IMR-90 (cell line): ENCODE measurements at regions not wholly inside any gene's neighbourhood (a gene's known extent, or its start where the extent isn't known, plus 50 kb on each side); places are given as distances from the start of the nearest gene placed in this dataset.

Source experiments
- ATAC-seq: fragments of 200-7000 bp; cut with Tn5 transposase; 2 replicates; pipeline ENCODE4 v1.9.1; 2020; ENCODE audit warnings: low read depth, mild to moderate bottlenecking, moderate library complexity
- BruUV-seq: library from RNA; stranded (reverse); fragments of 400-500 nt; replicated peaks from 2 replicates; lab custom pipeline; 2021; lab: Mats Ljungman, UMichigan
- CTCF ChIA-PET: fragments of 300-600 bp; formaldehyde crosslinking; extraction: SDS; loops from one replicate; lab custom pipeline; 2021; ENCODE audit warnings: antibody characterized with exemption; lab: Yijun Ruan, JAX
- POLR2A ChIA-PET: fragments of 300-600 bp; sonication (Branson Sonifier 250); formaldehyde crosslinking; loops from one replicate; lab custom pipeline; 2022; ENCODE audit warnings: antibody characterized with exemption; ENCODE audit not compliant: unreplicated experiment; lab: Charles Lee
- DNase-seq: peaks from one replicate; pipeline ENCODE4 v3.0.0; 2013
- H2AFZ ChIP-seq: replicated peaks from 2 replicates; pipeline ENCODE3; 2013; ENCODE audit warnings: low read length, mild to moderate bottlenecking; ENCODE audit not compliant: poor library complexity
- H2AK5ac ChIP-seq: 2 replicates; pipeline ENCODE4 v1.6.1; 2013; ENCODE audit warnings: low read depth, low read length, inconsistent platforms
- H2AK9ac ChIP-seq: replicated peaks from 2 replicates; pipeline ENCODE3; 2013; ENCODE audit warnings: mild to moderate bottlenecking, low read depth, low read length, moderate library complexity; ENCODE audit not compliant: poor library complexity
- H2BK120ac ChIP-seq: 2 replicates; pipeline ENCODE4 v1.6.1; 2013; ENCODE audit warnings: low read depth, low read length, inconsistent platforms
- H2BK15ac ChIP-seq: 3 replicates; pipeline ENCODE4 v1.6.1; 2013; ENCODE audit warnings: low read depth, low read length, inconsistent platforms
- H2BK20ac ChIP-seq: 2 replicates; pipeline ENCODE4 v1.6.1; 2013; ENCODE audit warnings: low read depth, mild to moderate bottlenecking, inconsistent platforms, low read length, moderate library complexity
- H2BK5ac ChIP-seq: 2 replicates; pipeline ENCODE4 v1.6.1; 2013; ENCODE audit warnings: mild to moderate bottlenecking, low read depth, low read length, inconsistent platforms; ENCODE audit not compliant: poor library complexity, severe bottlenecking
- H3K14ac ChIP-seq: replicated peaks from 2 replicates; pipeline ENCODE4 v1.6.1; 2013; ENCODE audit warnings: low read depth, low read length, inconsistent platforms
- H3K18ac ChIP-seq: 2 replicates; pipeline ENCODE4 v1.6.1; 2013; ENCODE audit warnings: low read depth, low read length, control low read depth
- H3K23ac ChIP-seq: 2 replicates; pipeline ENCODE4 v1.6.1; 2013; ENCODE audit warnings: low read depth, low read length, inconsistent platforms
- H3K27ac ChIP-seq: 2 replicates; pipeline ENCODE4 v1.5.1; 2013; ENCODE audit warnings: mild to moderate bottlenecking, control low read depth, low read length; ENCODE audit not compliant: insufficient read depth
- H3K27me3 ChIP-seq: 2 replicates; pipeline ENCODE4 v1.6.1; 2013; ENCODE audit warnings: low read length; ENCODE audit not compliant: control insufficient read depth, insufficient read depth
- H3K36me3 ChIP-seq: 2 replicates; pipeline ENCODE4 v1.6.1; 2013; ENCODE audit warnings: low read length, mixed read lengths; ENCODE audit not compliant: control insufficient read depth, insufficient read depth
- H3K4ac ChIP-seq: 2 replicates; pipeline ENCODE4 v1.6.1; 2013; ENCODE audit warnings: low read depth, low read length, inconsistent platforms
- H3K4me1 ChIP-seq: 2 replicates; pipeline ENCODE4 v1.6.1; 2013; ENCODE audit warnings: low read length, mixed read lengths; ENCODE audit not compliant: control insufficient read depth, insufficient read depth
- H3K4me2 ChIP-seq: 2 replicates; pipeline ENCODE4 v1.6.1; 2013; ENCODE audit warnings: low read depth, mild to moderate bottlenecking, control low read depth, low read length, moderate library complexity
- H3K4me3 ChIP-seq: 2 replicates; pipeline ENCODE4 v1.5.1; 2013; ENCODE audit warnings: low read depth, mild to moderate bottlenecking, control low read depth, low read length, moderate library complexity; ENCODE audit not compliant: insufficient read depth
- H3K56ac ChIP-seq: 2 replicates; pipeline ENCODE4 v1.6.1; 2013; ENCODE audit warnings: low read length, inconsistent platforms; ENCODE audit not compliant: insufficient read depth; ENCODE audit errors: extremely low read depth
- H3K79me1 ChIP-seq, 2 experiments: 2 replicates each; pipeline ENCODE4 v1.6.1; 2013; ENCODE audit warnings: low read length in 2 of 2, inconsistent platforms in 1 of 2, low read depth in 1 of 2
- H3K9ac ChIP-seq: 2 replicates; pipeline ENCODE4 v1.6.1; 2013; ENCODE audit warnings: low read depth, low read length, control low read depth
- H3K9me1 ChIP-seq: 2 replicates; pipeline ENCODE4 v1.6.1; 2013; ENCODE audit warnings: low read length, inconsistent platforms; ENCODE audit not compliant: insufficient read depth
- H3K9me3 ChIP-seq: 2 replicates; pipeline ENCODE4 v1.6.1; 2013; ENCODE audit warnings: low read length; ENCODE audit not compliant: control insufficient read depth, insufficient read depth
- H4K20me1 ChIP-seq: 2 replicates; pipeline ENCODE4 v1.6.1; 2013; ENCODE audit warnings: low read length, inconsistent platforms; ENCODE audit not compliant: insufficient read depth
- H4K5ac ChIP-seq: 2 replicates; pipeline ENCODE4 v1.6.1; 2013; ENCODE audit warnings: mild to moderate bottlenecking, low read depth, low read length, control low read depth
- H4K8ac ChIP-seq, 2 experiments: 2 replicates each; pipeline ENCODE4 v1.6.1; 2013; ENCODE audit warnings: low read depth in 2 of 2, low read length in 2 of 2, control low read depth in 1 of 2, inconsistent platforms in 1 of 2
- H4K91ac ChIP-seq: 2 replicates; pipeline ENCODE4 v1.6.1; 2013; ENCODE audit warnings: low read depth, low read length, inconsistent platforms; ENCODE audit not compliant: insufficient read depth
- BHLHE40 ChIP-seq: fragments of 150-350 bp; IDR thresholded peaks from 2 replicates; pipeline ENCODE4 v1.6.1; 2016; ENCODE audit warnings: mild to moderate bottlenecking, low read depth, low read length
- MAFK ChIP-seq: IDR thresholded peaks from 2 replicates; pipeline ENCODE4 v1.6.1; 2012; ENCODE audit warnings: low read depth, low read length, improper control_type of control experiment
- WGBS, 2 experiments: methylation state at CpG; one replicate each; pipeline versions ENCODE4 v1.1.5 to v1.1.7; 2013; ENCODE audit warnings: missing lambda C conversion rate in 2 of 2; ENCODE audit not compliant: insufficient read length in 1 of 2; ENCODE audit errors: extremely low coverage in 2 of 2; 5-methylcytosine and 5-hydroxymethylcytosine counted together
- dilution Hi-C: fragments of 300-500 bp; cut with HindIII; formaldehyde crosslinking; loops from one replicate; pipeline ENCODE4 v1.14.3; 2018; ENCODE audit warnings: low sequenced_read_pairs; ENCODE audit not compliant: unreplicated experiment
- in situ Hi-C: fragments of 300-500 bp; cut with MboI; formaldehyde crosslinking; loops from 3 replicates; pipeline ENCODE4 v1.14.3; 2019; ENCODE audit warnings: low sequenced_read_pairs, inconsistent platforms, mixed read lengths
- intact Hi-C: fragments of 100-400 bp; cut with micrococcal nuclease; formaldehyde crosslinking; loops from 2 replicates; pipeline ENCODE4 v1.10.0; 2022

DNA sequence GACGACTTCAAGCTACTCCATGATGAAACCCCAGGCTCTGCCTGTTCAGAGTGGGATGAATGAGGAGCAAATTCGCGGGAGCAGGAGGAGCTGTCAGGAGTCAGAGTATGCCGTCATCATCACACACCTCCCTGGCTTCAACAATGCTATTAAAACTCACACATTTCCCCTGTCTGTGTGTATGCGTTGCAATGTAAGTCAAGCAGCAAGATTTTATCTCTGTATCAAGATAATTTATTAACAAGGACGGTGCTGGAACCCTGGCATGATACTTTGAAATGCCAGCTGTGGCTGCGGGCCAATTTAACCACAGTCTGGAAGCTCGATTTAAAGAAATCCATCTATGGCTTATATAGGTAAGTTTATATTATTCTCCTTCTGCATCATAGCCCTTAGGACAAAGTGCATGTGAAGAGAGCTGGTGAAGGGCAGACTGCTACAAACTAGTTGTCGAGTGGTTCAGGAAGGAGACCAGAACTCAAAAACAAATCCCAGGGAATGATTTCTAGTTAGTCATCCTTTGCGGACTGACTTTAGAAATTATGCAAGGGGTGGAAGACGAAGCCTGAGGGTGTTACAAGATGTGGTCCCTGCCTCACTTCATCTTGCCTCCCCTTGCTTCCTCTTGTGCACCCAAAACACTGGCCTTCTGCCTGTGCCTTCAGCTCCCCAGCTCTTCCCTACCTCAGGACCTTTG is 486.5 kb downstream of the COG6 start:
- WGBS, 2 experiments = 83% methylated on average over 1 of the region's 11 CpGs; no CpG with 5 or more reads in 1 of the 2 experiments

More for the DNA sequence above, 486.5 kb downstream of the COG6 start:
- Histone ChIP-seq H2BK15ac (no peak overlapping the region), H2AK5ac (no peak overlapping the region), H3K79me1 (no peaks in the 10 kb centered on the region), H3K56ac (no peak overlapping the region), H3K18ac (no peak overlapping the region), H4K91ac (no peak overlapping the region), H3K4ac (no peak overlapping the region), H4K5ac (no peak overlapping the region), H3K4me2 (no peak overlapping the region), H4K20me1 (no peaks in the 10 kb centered on the region), H2BK5ac (no peak overlapping the region), H4K8ac (no peak overlapping the region), H3K14ac (no peak overlapping the region), H3K9me1 (no peaks in the 10 kb centered on the region), H2BK20ac (no peak overlapping the region), H2BK120ac (no peak overlapping the region), H3K27me3 (no peaks in the 10 kb centered on the region), H2AK9ac (no peak overlapping the region), H3K9ac (no peak overlapping the region), H3K23ac (no peak overlapping the region), H3K4me3 (no peak overlapping the region), H3K27ac (no peak overlapping the region), H3K9me3 (no peaks in the 10 kb centered on the region), H3K4me1 (no peaks in the 10 kb centered on the region), H3K36me3 (no peaks in the 10 kb centered on the region), H2AFZ (no peak overlapping the region)
- ChIA-PET POLR2A (no interaction called here), CTCF (no interaction called here)
- intact Hi-C loops (no loop called here), dilution Hi-C loops (no loop called here), in situ Hi-C loops (no loop called here)
- TF ChIP-seq BHLHE40 (no peak), MAFK (no peak)
- ATAC-seq = no peak
- DNase-seq = no peak
- BruUV-seq = no TSS peak
